H1 (cell line): ENCODE measurements at regions not wholly inside any gene's neighbourhood (a gene's known extent, or its start where the extent isn't known, plus 50 kb on each side); places are given as distances from the start of the nearest gene placed in this dataset.

Experiments
- CTCF ChIA-PET: fragments of 300-600 bp; sonication (Branson Sonifier 250); formaldehyde crosslinking; loops from one replicate; lab custom pipeline; 2021; ENCODE audit not compliant: partially characterized antibody; lab: Charles Lee
- POLR2A ChIA-PET: fragments of 300-600 bp; sonication (Branson Sonifier 250); formaldehyde crosslinking; loops from one replicate; lab custom pipeline; 2021; ENCODE audit warnings: inconsistent platforms; ENCODE audit not compliant: partially characterized antibody; lab: Charles Lee
- DNase-seq, 2 experiments: peaks; one replicate each; pipeline versions ENCODE4 v3.0.0 to v3.0.0-alpha.2; 2010 to 2022; ENCODE audit warnings: low spot score in 2 of 2, low read depth in 1 of 2, mixed read lengths in 1 of 2
- FAIRE-seq: peaks from 2 replicates; lab custom pipeline; 2011; peaks lifted over from hg19 to GRCh38; lab: Jason Lieb, UNC
- H2AFZ ChIP-seq: 2 replicates; pipeline ENCODE4 v1.8.1; 2012; ENCODE audit warnings: low read length, inconsistent platforms
- H2AK5ac ChIP-seq: 2 replicates; pipeline ENCODE4 v1.6.1; 2013; ENCODE audit warnings: low read depth, low read length
- H2BK120ac ChIP-seq: replicated peaks from 2 replicates; pipeline ENCODE3; 2013; ENCODE audit warnings: low read depth, low read length, inconsistent platforms
- H2BK12ac ChIP-seq: 2 replicates; pipeline ENCODE4 v1.6.1; 2013; ENCODE audit warnings: low read depth, low read length
- H2BK15ac ChIP-seq: 2 replicates; pipeline ENCODE4 v1.6.1; 2013; ENCODE audit warnings: low read length
- H2BK20ac ChIP-seq: 2 replicates; pipeline ENCODE4 v1.6.1; 2013; ENCODE audit warnings: low read length
- H2BK5ac ChIP-seq: 2 replicates; pipeline ENCODE4 v1.6.1; 2013; ENCODE audit warnings: low read depth, low read length
- H3K14ac ChIP-seq: 2 replicates; pipeline ENCODE4 v1.6.1; 2013; ENCODE audit warnings: inconsistent platforms; ENCODE audit not compliant: insufficient read length
- H3K18ac ChIP-seq: 2 replicates; pipeline ENCODE4 v1.6.1; 2013; ENCODE audit warnings: low read length; ENCODE audit errors: extremely low read depth
- H3K23ac ChIP-seq: 2 replicates; pipeline ENCODE4 v1.6.1; 2013; ENCODE audit warnings: inconsistent platforms; ENCODE audit not compliant: insufficient read length
- H3K23me2 ChIP-seq: 2 replicates; pipeline ENCODE4 v1.6.1; 2013; ENCODE audit warnings: low read depth, low read length
- H3K27ac ChIP-seq: 2 replicates; pipeline ENCODE4 v1.6.1; 2011; ENCODE audit warnings: low read depth, low read length, inconsistent platforms
- H3K27me3 ChIP-seq, 4 experiments: replicated peaks in 1 of 4; 1 replicate in 1 of 4; 2 replicates in 3 of 4; pipeline versions ENCODE4 v1.6.1 to v1.8.1; 2011 to 2013; ENCODE audit warnings: low read length in 3 of 4, mild to moderate bottlenecking in 3 of 4, inconsistent platforms in 2 of 4, mixed read lengths in 2 of 4, moderate library complexity in 1 of 4; ENCODE audit not compliant: control insufficient read depth in 3 of 4, insufficient read depth in 3 of 4; ENCODE audit errors: extremely low read depth in 1 of 4
- H3K36me3 ChIP-seq, 4 experiments: 2 replicates each; pipeline versions ENCODE4 v1.6.1 to v1.8.1; 2011 to 2013; ENCODE audit warnings: mild to moderate bottlenecking in 4 of 4, low read length in 3 of 4, moderate library complexity in 2 of 4, control low read depth in 1 of 4, inconsistent platforms in 1 of 4; ENCODE audit not compliant: insufficient read depth in 4 of 4, control insufficient read depth in 2 of 4
- H3K4ac ChIP-seq: replicated peaks from 2 replicates; pipeline ENCODE3; 2013; ENCODE audit warnings: low read length, low read depth, mixed read lengths, inconsistent platforms; ENCODE audit not compliant: insufficient read length
- H3K4me1 ChIP-seq, 4 experiments: replicated peaks in 1 of 4; 1 replicate in 1 of 4; 2 replicates in 3 of 4; pipeline versions ENCODE4 v1.6.1 to v1.8.1; 2011 to 2013; ENCODE audit warnings: low read length in 3 of 4, inconsistent platforms in 2 of 4, mixed read lengths in 1 of 4; ENCODE audit not compliant: insufficient read depth in 4 of 4, control insufficient read depth in 3 of 4
- H3K4me2 ChIP-seq, 2 experiments: 2 replicates each; pipeline versions ENCODE4 v1.6.1 to v1.8.1; 2011 to 2013; ENCODE audit warnings: low read depth in 2 of 2, low read length in 2 of 2, control low read depth in 1 of 2, inconsistent platforms in 1 of 2, mild to moderate bottlenecking in 1 of 2; ENCODE audit not compliant: insufficient read depth in 1 of 2
- H3K4me3 ChIP-seq, 4 experiments: fragments of 200-600, 300-600 bp in 1 of 4; sonication (generic), shearing (Covaris generic), sonication (Bioruptor Twin) in 1 of 4; 2 replicates each; pipeline versions ENCODE4 v1.5.1 to v1.8.1; 2011 to 2016; ENCODE audit warnings: low read length in 4 of 4, low read depth in 3 of 4, control low read depth in 2 of 4, inconsistent platforms in 2 of 4, mild to moderate bottlenecking in 2 of 4, mixed read lengths in 1 of 4, moderate library complexity in 1 of 4; ENCODE audit not compliant: insufficient read depth in 2 of 4; ENCODE audit errors: extremely low read depth in 1 of 4
- H3K56ac ChIP-seq: replicated peaks from 2 replicates; pipeline ENCODE3; 2013; ENCODE audit warnings: low read depth, mild to moderate bottlenecking, mixed read lengths, low read length, inconsistent platforms; ENCODE audit not compliant: insufficient read length
- H3K79me1 ChIP-seq: 2 replicates; pipeline ENCODE4 v1.6.1; 2013; ENCODE audit warnings: low read depth, low read length, control low read depth
- H3K79me2 ChIP-seq, 2 experiments: 2 replicates each; pipeline versions ENCODE4 v1.6.1 to v1.8.1; 2012 to 2013; ENCODE audit warnings: low read length in 2 of 2, mild to moderate bottlenecking in 2 of 2, inconsistent platforms in 1 of 2; ENCODE audit not compliant: insufficient read depth in 2 of 2, control insufficient read depth in 1 of 2
- H3K9ac ChIP-seq, 4 experiments: replicated peaks in 1 of 4; 1 replicate in 1 of 4; 2 replicates in 3 of 4; pipeline versions ENCODE4 v1.6.1 to v1.8.1; 2011 to 2013; ENCODE audit warnings: low read depth in 3 of 4, low read length in 3 of 4, control low read depth in 2 of 4, mild to moderate bottlenecking in 2 of 4, moderate library complexity in 2 of 4, inconsistent platforms in 1 of 4; ENCODE audit errors: extremely low read depth in 1 of 4
- H3K9me3 ChIP-seq, 2 experiments: 2 replicates each; pipeline versions ENCODE4 v1.6.1 to v1.8.1; 2012 to 2013; ENCODE audit warnings: mild to moderate bottlenecking in 2 of 2, moderate library complexity in 2 of 2, control low read depth in 1 of 2, inconsistent platforms in 1 of 2, low read depth in 1 of 2, low read length in 1 of 2, mixed read lengths in 1 of 2; ENCODE audit not compliant: insufficient read depth in 2 of 2
- H4K20me1 ChIP-seq, 2 experiments: replicated peaks in 1 of 2; 2 replicates each; pipeline versions ENCODE3 to v1.8.1; 2011 to 2013; ENCODE audit warnings: inconsistent platforms in 2 of 2, low read length in 2 of 2, mild to moderate bottlenecking in 1 of 2; ENCODE audit not compliant: insufficient read depth in 2 of 2, control insufficient read depth in 1 of 2
- H4K5ac ChIP-seq: 2 replicates; pipeline ENCODE4 v1.6.1; 2013; ENCODE audit warnings: low read length, low read depth, mixed read lengths, inconsistent platforms; ENCODE audit not compliant: insufficient read length
- H4K8ac ChIP-seq: 2 replicates; pipeline ENCODE4 v1.8.0; 2013; ENCODE audit warnings: mild to moderate bottlenecking, moderate library complexity, low read length, inconsistent platforms; ENCODE audit not compliant: insufficient read depth; ENCODE audit errors: extremely low read depth
- H4K91ac ChIP-seq: replicated peaks from 2 replicates; pipeline ENCODE3; 2013; ENCODE audit warnings: low read length, mixed read lengths, inconsistent platforms; ENCODE audit not compliant: insufficient read length
- WGBS, 2 experiments: shearing (Covaris generic) in 1 of 2; methylation state at CpG; one replicate each; pipeline versions ENCODE4 v1.1.6 to v1.1.7; 2013 to 2015; ENCODE audit warnings: low lambda C conversion rate in 2 of 2, mixed read lengths in 2 of 2, inconsistent platforms in 1 of 2, low coverage in 1 of 2, missing lambda C conversion rate in 1 of 2; ENCODE audit not compliant: insufficient replicate concordance in 2 of 2, insufficient coverage in 1 of 2, insufficient read length in 1 of 2; ENCODE audit errors: extremely low coverage in 1 of 2, missing lambda C conversion rate in 1 of 2; 5-methylcytosine and 5-hydroxymethylcytosine counted together
- TF ChIP-seq, protein P1 (sequence below): IDR thresholded peaks from 2 replicates; pipeline ENCODE4 v1.6.1; 2012; ENCODE audit warnings: inconsistent platforms

GRCh38 chr5:67451640-67452279, 255.2 kb upstream of the CD180 start:
- Histone ChIP-seq H3K14ac (no peak overlapping the region), H3K9me3 (no peaks in the 10 kb centered on the region), H3K27ac (no peak overlapping the region), H4K8ac (no peak overlapping the region), H3K79me2 (no peaks in the 10 kb centered on the region), H3K4me1 (no peaks in the 10 kb centered on the region), H2BK5ac (no peak overlapping the region), H2BK20ac (no peak overlapping the region), H3K4ac (no peak overlapping the region), H3K56ac (no peak overlapping the region), H3K79me1 (no peaks in the 10 kb centered on the region), H3K4me2 (no peak overlapping the region), H3K4me3 (no peak overlapping the region)
- TF ChIP-seq, protein P1, sequence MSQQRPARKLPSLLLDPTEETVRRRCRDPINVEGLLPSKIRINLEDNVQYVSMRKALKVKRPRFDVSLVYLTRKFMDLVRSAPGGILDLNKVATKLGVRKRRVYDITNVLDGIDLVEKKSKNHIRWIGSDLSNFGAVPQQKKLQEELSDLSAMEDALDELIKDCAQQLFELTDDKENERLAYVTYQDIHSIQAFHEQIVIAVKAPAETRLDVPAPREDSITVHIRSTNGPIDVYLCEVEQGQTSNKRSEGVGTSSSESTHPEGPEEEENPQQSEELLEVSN = no peak
- TF ChIP-seq, all 59 proteins: peak for 0
- H3K23ac ChIP-seq = no peak overlapping the region
- no peak overlapping the region for H2BK12ac ChIP-seq
- no peaks in the 10 kb centered on the region for H3K23me2 ChIP-seq
- ChIA-PET CTCF (interaction anchor here (0.9 kb wide), 1 partner anchor 228 kb away, joined by 4 read pairs; no protein-coding TSS in a partner anchor), POLR2A (no interaction called here)
- no peak overlapping the region for H2AK5ac ChIP-seq
- H3K18ac ChIP-seq = no peak overlapping the region
- no peak overlapping the region for H4K5ac ChIP-seq
- H2BK120ac ChIP-seq = no peak overlapping the region
- DNase-seq (no peak), FAIRE-seq (no peak)
- H2BK15ac ChIP-seq = no peak overlapping the region
- no peak overlapping the region for H2AFZ ChIP-seq
- no peak overlapping the region for H4K91ac ChIP-seq
- no peak overlapping the region for H3K9ac ChIP-seq
- peaks cover 0 to 3% of the 10 kb centered on the region in 2 experiments for H4K20me1 ChIP-seq
- H3K27me3 ChIP-seq = no peaks in the 10 kb centered on the region
- no peaks in the 10 kb centered on the region for H3K36me3 ChIP-seq
- WGBS, 2 experiments = 87% methylated on average over 3 of the region's 3 CpGs; no CpG with 5 or more reads in 1 of the 2 experiments
